ENCODE measurements at regions not wholly inside any gene's neighbourhood (a gene's known extent, or its start where the extent isn't known, plus 50 kb on each side); places are given as distances from the start of the nearest gene placed in this dataset.

- no peaks in the 10 kb centered on the region for H3F3A ChIP-seq (replicated peaks; ENCODE audit: insufficient read depth)
- H4K20me1 ChIP-seq (ENCODE audit: insufficient read depth), result no peaks in the 10 kb centered on the region
- no peaks in the 10 kb centered on the region for H3K36me3 ChIP-seq (replicated peaks in 1 of 2; ENCODE audit: control insufficient read depth in 1 of 2, insufficient read depth in 2 of 2, low read length in 1 of 2)
- no peak overlapping the region for H3K9ac ChIP-seq
- ChIA-PET CTCF (interaction anchor here (0.6 kb wide), 1 partner anchor 877 kb away, joined by 3 read pairs; no protein-coding TSS in a partner anchor), POLR2A (no interaction called here)
- no peaks in the 10 kb centered on the region for H3K4me1 ChIP-seq (ENCODE audit: control insufficient read depth in 1 of 2, insufficient read depth in 2 of 2, low read depth in 1 of 2, low read length in 1 of 2)
- no peaks in the 10 kb centered on the region for H3K27me3 ChIP-seq (ENCODE audit: insufficient read depth)
- no peaks in the 10 kb centered on the region for H3K9me3 ChIP-seq
- H3K79me2 ChIP-seq (ENCODE audit: insufficient read depth), result no peaks in the 10 kb centered on the region
- TF ChIP-seq YY1 (IDR thresholded peaks at IDR 0.05; ENCODE audit: low read depth) (no peak), EP300 (IDR thresholded peaks at IDR 0.05; ENCODE audit: borderline replicate concordance in 1 of 2, low read depth in 1 of 2, low read length in 1 of 2) (no peak), MEF2A (IDR thresholded peaks at IDR 0.05; ENCODE audit: borderline replicate concordance, low read depth) (no peak), SIN3A (IDR thresholded peaks at IDR 0.05; ENCODE audit: borderline replicate concordance, low read depth, low read length) (no peak), RXRA (IDR thresholded peaks at IDR 0.05; ENCODE audit: borderline replicate concordance, low read depth) (no peak), RCOR1 (IDR thresholded peaks at IDR 0.05; ENCODE audit: low read length) (no peak), FOXM1 (IDR thresholded peaks at IDR 0.05; ENCODE audit: low read depth) (no peak)
- TF ChIP-seq, protein P1, sequence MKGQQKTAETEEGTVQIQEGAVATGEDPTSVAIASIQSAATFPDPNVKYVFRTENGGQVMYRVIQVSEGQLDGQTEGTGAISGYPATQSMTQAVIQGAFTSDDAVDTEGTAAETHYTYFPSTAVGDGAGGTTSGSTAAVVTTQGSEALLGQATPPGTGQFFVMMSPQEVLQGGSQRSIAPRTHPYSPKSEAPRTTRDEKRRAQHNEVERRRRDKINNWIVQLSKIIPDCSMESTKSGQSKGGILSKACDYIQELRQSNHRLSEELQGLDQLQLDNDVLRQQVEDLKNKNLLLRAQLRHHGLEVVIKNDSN (IDR thresholded peaks at IDR 0.05; ENCODE audit: borderline replicate concordance, low read depth), result no peak
- H2AFZ ChIP-seq (ENCODE audit: low read depth), result no peak overlapping the region
- no peak overlapping the region for H3K4me3 ChIP-seq (ENCODE audit: low read depth in 2 of 2, low read length in 1 of 2)
- H3K4me2 ChIP-seq, result no peak overlapping the region
- no peak for DNase-seq
- WGBS (ENCODE audit: low lambda C conversion rate), result 71% methylated on average over 2 of the region's 2 CpGs
- no peak overlapping the region for H3K27ac ChIP-seq (ENCODE audit: low read depth in 2 of 2, low read length in 1 of 2)
- no peaks in the 10 kb centered on the region for H3K9me2 ChIP-seq
Observed at GRCh38 chr9:86449246-86449645, 95.0 kb upstream of the TUT7 start.

DNA sequence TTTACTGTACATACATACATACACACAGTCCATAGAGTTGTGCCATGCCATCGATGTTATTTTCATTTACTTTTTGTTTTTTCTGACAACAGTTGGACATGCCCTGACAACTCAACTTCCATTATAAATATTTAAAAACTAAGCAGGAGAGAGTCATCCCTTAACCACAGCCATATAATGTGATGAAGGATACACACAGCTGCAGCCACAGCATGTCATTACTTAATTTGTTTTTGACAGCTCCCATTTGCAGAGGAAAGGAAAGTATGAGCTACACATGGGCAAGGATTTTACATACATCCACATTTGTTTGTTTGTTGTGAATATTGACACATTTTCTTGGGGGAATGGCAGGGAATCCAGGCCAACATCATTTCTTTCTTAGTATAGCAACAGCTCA lies 91.5 kb upstream of the TUT7 start:
- no peak overlapping the region for H2AFZ ChIP-seq (ENCODE audit: low read depth)
- H3K79me2 ChIP-seq (ENCODE audit: insufficient read depth), result no peaks in the 10 kb centered on the region
- no peak overlapping the region for H3K4me2 ChIP-seq

More for the DNA sequence above, 91.5 kb upstream of the TUT7 start:
- H3K4me1 ChIP-seq (ENCODE audit: control insufficient read depth in 1 of 2, insufficient read depth in 2 of 2, low read depth in 1 of 2, low read length in 1 of 2), result no peaks in the 10 kb centered on the region
- H3K36me3 ChIP-seq (replicated peaks in 1 of 2; ENCODE audit: control insufficient read depth in 1 of 2, insufficient read depth in 2 of 2, low read length in 1 of 2), result no peaks in the 10 kb centered on the region
- H3K27me3 ChIP-seq (ENCODE audit: insufficient read depth), result no peaks in the 10 kb centered on the region
- no peak overlapping the region for H3K27ac ChIP-seq (ENCODE audit: low read depth in 2 of 2, low read length in 1 of 2)
- no peaks in the 10 kb centered on the region for H3K9me2 ChIP-seq
- DNase-seq, result no peak
- TF ChIP-seq EP300 (IDR thresholded peaks at IDR 0.05; ENCODE audit: borderline replicate concordance in 1 of 2, low read depth in 1 of 2, low read length in 1 of 2) (no peak), RCOR1 (IDR thresholded peaks at IDR 0.05; ENCODE audit: low read length) (no peak), CHD2 (IDR thresholded peaks at IDR 0.05; ENCODE audit: low read length, partially characterized antibody) (no peak), FOXJ3 (CRISPR knock-in tag; IDR thresholded peaks at IDR 0.05) (no peak), RAD21 (IDR thresholded peaks at IDR 0.05; ENCODE audit: low read length) (no peak), TCF12 (IDR thresholded peaks at IDR 0.05) (no peak), RFX5 (IDR thresholded peaks at IDR 0.05; ENCODE audit: low read length) (no peak), ZBTB33 (IDR thresholded peaks at IDR 0.05; ENCODE audit: borderline replicate concordance, low read depth) (no peak)
- TF ChIP-seq, protein P1 (IDR thresholded peaks at IDR 0.05; ENCODE audit: borderline replicate concordance, low read depth), result no peak
- TF ChIP-seq, protein P2, sequence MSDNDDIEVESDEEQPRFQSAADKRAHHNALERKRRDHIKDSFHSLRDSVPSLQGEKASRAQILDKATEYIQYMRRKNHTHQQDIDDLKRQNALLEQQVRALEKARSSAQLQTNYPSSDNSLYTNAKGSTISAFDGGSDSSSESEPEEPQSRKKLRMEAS (IDR thresholded peaks at IDR 0.05; ENCODE audit: low read depth), result no peak
- CTCF ChIA-PET, result interaction anchor here (2.0 kb wide), 1 partner anchor 12 kb away, joined by 11 read pairs; no protein-coding TSS in a partner anchor
- no peak overlapping the region for H3K9ac ChIP-seq
- H4K20me1 ChIP-seq (ENCODE audit: insufficient read depth), result no peaks in the 10 kb centered on the region
- 79% methylated on average over 1 of the region's 1 CpG for WGBS (ENCODE audit: low lambda C conversion rate)
- POLR2A ChIA-PET, result no interaction called here
- no peak overlapping the region for H3K4me3 ChIP-seq (ENCODE audit: low read depth in 2 of 2, low read length in 1 of 2)
- no peaks in the 10 kb centered on the region for H3F3A ChIP-seq (replicated peaks; ENCODE audit: insufficient read depth)
- H3K9me3 ChIP-seq, result no peaks in the 10 kb centered on the region

Measured in SK-N-SH (cell line).